NCI-H146 (cell line): ENCODE measurements at regions not wholly inside any gene's neighbourhood (a gene's known extent, or its start where the extent isn't known, plus 50 kb on each side); places are given as distances from the start of the nearest gene placed in this dataset.
"Not testable (repeated sequence)": the region's sequence is repeated elsewhere in the genome, so short reads cannot be mapped to it uniquely, and the experiment has no call there.

Experiments used
- DNase-seq: peaks from one replicate; lab custom pipeline; 2025; lab: John Stamatoyannopoulos, UW

GRCh38 chr5:1667648-1668140, 131.9 kb downstream of the MRPL36 start:
- no peak for DNase-seq

GRCh38 chr5:1666812-1667588, 132.6 kb downstream of the MRPL36 start:
- peak; percentile 65 for DNase-seq

- DNase-seq = no peak
Observed at GRCh38 chr5:1666221-1666620, 133.4 kb downstream of the MRPL36 start.

- DNase-seq = no peak
Observed at GRCh38 chr5:1665803-1666202, 133.8 kb downstream of the MRPL36 start.

- DNase-seq = no peak
Observed at GRCh38 chr5:1665231-1665630, 134.4 kb downstream of the MRPL36 start.

GRCh38 chr5:1663186-1663585, 136.5 kb downstream of the MRPL36 start:
- DNase-seq = no peak

- DNase-seq = no peak
Observed at GRCh38 chr5:1662559-1663085, 137.0 kb downstream of the MRPL36 start.

GRCh38 chr5:1661831-1662558, 137.6 kb downstream of the MRPL36 start:
- DNase-seq = no peak

GRCh38 chr5:1661311-1661710, 137.6 kb upstream of the LPCAT1 start:
- no peak for DNase-seq

- DNase-seq = no peak
Observed at GRCh38 chr5:1660511-1660910, 136.8 kb upstream of the LPCAT1 start.

GRCh38 chr5:1660001-1660400, 136.2 kb upstream of the LPCAT1 start:
- no peak for DNase-seq

- DNase-seq = no peak
Observed at GRCh38 chr5:1659100-1659981, 135.6 kb upstream of the LPCAT1 start.

- peak; percentile 43 for DNase-seq
Observed at GRCh38 chr5:1658665-1659064, 134.9 kb upstream of the LPCAT1 start.

- no peak for DNase-seq
Observed at GRCh38 chr5:1657161-1657741, 133.5 kb upstream of the LPCAT1 start.

- no peak for DNase-seq
Observed at GRCh38 chr5:1656271-1656975, 132.7 kb upstream of the LPCAT1 start.

GRCh38 chr5:1655496-1656270, 131.9 kb upstream of the LPCAT1 start:
- no peak for DNase-seq

- no peak for DNase-seq
Observed at GRCh38 chr5:1654786-1655495, 131.2 kb upstream of the LPCAT1 start.

GRCh38 chr5:1653698-1654651, 130.2 kb upstream of the LPCAT1 start:
- DNase-seq = not testable (repeated sequence)
